ENCODE measurements at regions not wholly inside any gene's neighbourhood (a gene's known extent, or its start where the extent isn't known, plus 50 kb on each side); places are given as distances from the start of the nearest gene placed in this dataset.

DNA sequence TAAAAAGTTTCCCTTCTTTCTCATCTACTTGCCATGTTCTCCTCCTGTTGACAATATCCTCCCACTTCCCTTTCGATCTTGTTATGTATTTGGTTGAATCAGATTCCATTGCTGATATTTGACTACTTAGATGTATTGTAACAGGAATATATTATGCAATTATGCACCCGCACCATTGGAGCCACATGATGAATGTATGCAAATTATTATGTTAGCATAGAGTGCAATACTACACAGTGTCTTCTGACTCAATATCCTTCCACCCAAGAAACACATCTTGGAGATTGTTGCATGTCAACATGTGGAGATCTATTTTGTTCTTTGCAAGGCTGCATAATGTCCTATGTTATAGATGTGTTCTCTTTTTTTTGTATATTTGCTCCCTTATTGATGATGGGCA is 219.2 kb upstream of the RBFOX1 start:
- no peak for TF ChIP-seq POLR2A (IDR thresholded peaks at IDR 0.05)
- TF ChIP-seq, protein P1, sequence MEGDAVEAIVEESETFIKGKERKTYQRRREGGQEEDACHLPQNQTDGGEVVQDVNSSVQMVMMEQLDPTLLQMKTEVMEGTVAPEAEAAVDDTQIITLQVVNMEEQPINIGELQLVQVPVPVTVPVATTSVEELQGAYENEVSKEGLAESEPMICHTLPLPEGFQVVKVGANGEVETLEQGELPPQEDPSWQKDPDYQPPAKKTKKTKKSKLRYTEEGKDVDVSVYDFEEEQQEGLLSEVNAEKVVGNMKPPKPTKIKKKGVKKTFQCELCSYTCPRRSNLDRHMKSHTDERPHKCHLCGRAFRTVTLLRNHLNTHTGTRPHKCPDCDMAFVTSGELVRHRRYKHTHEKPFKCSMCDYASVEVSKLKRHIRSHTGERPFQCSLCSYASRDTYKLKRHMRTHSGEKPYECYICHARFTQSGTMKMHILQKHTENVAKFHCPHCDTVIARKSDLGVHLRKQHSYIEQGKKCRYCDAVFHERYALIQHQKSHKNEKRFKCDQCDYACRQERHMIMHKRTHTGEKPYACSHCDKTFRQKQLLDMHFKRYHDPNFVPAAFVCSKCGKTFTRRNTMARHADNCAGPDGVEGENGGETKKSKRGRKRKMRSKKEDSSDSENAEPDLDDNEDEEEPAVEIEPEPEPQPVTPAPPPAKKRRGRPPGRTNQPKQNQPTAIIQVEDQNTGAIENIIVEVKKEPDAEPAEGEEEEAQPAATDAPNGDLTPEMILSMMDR (IDR thresholded peaks at IDR 0.05), result no peak
- H3K36me3 ChIP-seq, result no peaks in the 10 kb centered on the region
- DNase-seq, result no peak
- H3K27ac ChIP-seq, result no peak overlapping the region
- no peak overlapping the region for H3K4me3 ChIP-seq
- no peaks in the 10 kb centered on the region for H3K27me3 ChIP-seq
- no peaks in the 10 kb centered on the region for H3K4me1 ChIP-seq
- H3K9me3 ChIP-seq, result no peaks in the 10 kb centered on the region

DNA sequence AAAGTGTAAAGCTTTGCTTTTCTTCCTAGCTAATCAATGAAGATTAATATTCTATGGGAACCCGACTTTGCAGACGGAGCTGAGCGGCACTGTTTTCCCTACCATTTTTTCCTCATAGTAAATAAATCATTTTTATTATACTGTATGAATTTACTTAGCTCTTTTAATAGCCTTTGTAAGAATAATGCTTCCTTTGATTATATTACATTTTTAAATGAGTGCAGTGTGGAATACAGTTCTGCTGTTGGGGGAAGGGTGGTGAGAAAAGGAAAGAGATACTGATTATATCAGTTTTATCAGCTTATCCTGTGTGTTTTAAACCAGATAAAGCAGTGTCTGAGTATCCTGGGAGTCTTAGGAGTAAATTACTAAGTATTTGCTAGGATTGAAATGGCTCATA is 221.4 kb upstream of the RBFOX1 start:
- Histone ChIP-seq H3K4me3 (no peak overlapping the region), H3K27me3 (no peaks in the 10 kb centered on the region), H3K9me3 (no peaks in the 10 kb centered on the region), H3K27ac (no peak overlapping the region), H3K4me1 (no peaks in the 10 kb centered on the region), H3K36me3 (no peaks in the 10 kb centered on the region)
- no peak for DNase-seq
- TF ChIP-seq, protein P1 (IDR thresholded peaks at IDR 0.05), result no peak
- TF ChIP-seq POLR2A (IDR thresholded peaks at IDR 0.05), result no peak

DNA sequence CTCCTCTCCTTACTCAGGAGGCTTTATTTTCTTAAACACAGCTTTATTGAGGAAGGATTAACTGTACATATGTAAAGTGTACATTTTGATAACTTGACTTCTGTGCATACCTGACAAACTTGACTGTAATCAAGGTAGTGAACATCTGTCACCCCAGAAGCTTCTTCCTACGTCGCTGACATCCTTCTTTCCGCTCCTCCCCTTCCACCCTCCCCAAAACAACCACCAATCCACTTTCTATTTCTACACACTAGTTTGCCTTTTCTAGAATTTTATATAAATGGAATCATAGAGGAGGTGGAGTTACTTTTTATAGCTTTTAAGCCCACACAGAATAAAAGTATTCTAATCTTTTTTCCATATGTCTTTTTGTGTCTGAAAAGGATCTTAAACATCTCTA is 225.2 kb upstream of the RBFOX1 start:
- TF ChIP-seq POLR2A (IDR thresholded peaks at IDR 0.05), result no peak
- TF ChIP-seq, protein P1 (IDR thresholded peaks at IDR 0.05), result no peak
- no peak for DNase-seq
- Histone ChIP-seq H3K9me3 (no peaks in the 10 kb centered on the region), H3K27ac (no peak overlapping the region), H3K27me3 (no peaks in the 10 kb centered on the region), H3K4me3 (no peak overlapping the region), H3K36me3 (no peaks in the 10 kb centered on the region), H3K4me1 (no peaks in the 10 kb centered on the region)

DNA sequence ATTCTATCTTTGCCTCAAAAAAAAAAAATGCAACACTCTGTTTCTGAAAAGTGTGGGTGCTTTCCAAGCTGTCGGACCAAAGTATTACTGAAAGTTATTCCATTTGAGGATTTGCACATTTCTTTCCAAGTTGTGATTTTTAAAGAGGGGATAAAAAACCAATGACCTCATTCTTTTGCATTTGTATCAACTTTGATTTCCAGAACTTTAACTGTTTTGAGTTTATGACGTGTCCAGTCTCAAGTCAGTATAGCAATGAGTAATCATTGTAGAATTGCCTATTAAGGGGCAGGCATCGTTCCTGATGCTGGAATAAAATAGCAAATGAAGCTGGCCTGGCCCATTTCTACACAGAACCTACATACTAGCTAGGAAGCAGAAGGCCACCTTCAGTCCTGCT is 229.6 kb upstream of the RBFOX1 start:
- no peaks in the 10 kb centered on the region for H3K36me3 ChIP-seq
- TF ChIP-seq POLR2A (IDR thresholded peaks at IDR 0.05), result no peak
- TF ChIP-seq, protein P1 (IDR thresholded peaks at IDR 0.05), result no peak
- no peak overlapping the region for H3K4me3 ChIP-seq
- H3K27me3 ChIP-seq, result no peaks in the 10 kb centered on the region
- H3K27ac ChIP-seq, result no peak overlapping the region
- H3K9me3 ChIP-seq, result no peaks in the 10 kb centered on the region
- DNase-seq, result no peak
- H3K4me1 ChIP-seq, result no peaks in the 10 kb centered on the region

DNA sequence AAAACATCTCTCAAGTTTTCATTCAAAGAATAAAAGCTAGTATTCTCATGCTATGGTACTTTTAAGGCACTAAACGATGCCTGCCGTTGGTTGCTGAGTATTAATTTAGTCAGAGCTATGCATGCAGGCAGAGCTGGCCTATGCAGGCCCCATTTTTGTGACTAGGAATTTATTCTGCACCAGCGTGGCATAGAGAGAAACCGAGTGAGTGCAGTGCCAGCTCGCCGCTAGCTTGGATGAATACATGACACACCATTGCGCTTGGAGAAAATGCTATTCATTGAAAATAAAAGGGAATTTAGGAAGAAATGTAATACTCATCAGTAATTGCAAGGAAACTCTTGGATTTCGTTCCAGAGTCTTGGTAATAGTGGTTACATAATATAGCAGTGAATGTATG is 231.6 kb upstream of the RBFOX1 start:
- no peak for TF ChIP-seq POLR2A (IDR thresholded peaks at IDR 0.05)
- TF ChIP-seq, protein P1 (IDR thresholded peaks at IDR 0.05), result no peak
- H3K27me3 ChIP-seq, result no peaks in the 10 kb centered on the region
- DNase-seq, result no peak
- H3K36me3 ChIP-seq, result no peaks in the 10 kb centered on the region
- no peaks in the 10 kb centered on the region for H3K9me3 ChIP-seq
- no peak overlapping the region for H3K4me3 ChIP-seq
- H3K4me1 ChIP-seq, result no peaks in the 10 kb centered on the region
- H3K27ac ChIP-seq, result no peak overlapping the region

DNA sequence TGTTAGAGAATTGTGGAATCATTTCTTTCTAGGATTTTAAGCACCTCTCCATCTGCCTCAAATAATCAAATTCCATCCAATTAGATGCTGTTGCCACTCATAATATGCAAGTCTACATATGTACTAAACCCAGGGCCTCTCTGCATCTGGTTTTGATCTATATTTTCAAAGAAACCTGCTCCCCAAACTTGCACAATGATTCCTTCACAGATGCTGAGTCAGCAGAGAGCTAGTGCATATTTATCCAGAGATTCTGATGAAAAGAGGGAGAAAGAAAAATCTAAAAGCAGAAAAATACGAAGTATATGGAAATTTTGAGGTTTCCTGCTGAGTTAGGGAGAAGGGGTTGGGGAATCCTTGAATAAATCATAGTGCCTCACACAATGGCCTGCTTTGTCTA is 235.1 kb upstream of the RBFOX1 start:
- no peak for DNase-seq
- no peaks in the 10 kb centered on the region for H3K4me1 ChIP-seq
- H3K36me3 ChIP-seq, result no peaks in the 10 kb centered on the region
- no peaks in the 10 kb centered on the region for H3K9me3 ChIP-seq
- no peak overlapping the region for H3K4me3 ChIP-seq
- no peak for TF ChIP-seq POLR2A (IDR thresholded peaks at IDR 0.05)
- TF ChIP-seq, protein P1 (IDR thresholded peaks at IDR 0.05), result no peak
- H3K27ac ChIP-seq, result no peak overlapping the region
- no peaks in the 10 kb centered on the region for H3K27me3 ChIP-seq
